NT2/D1 (cell line): ENCODE measurements at regions not wholly inside any gene's neighbourhood (a gene's known extent, or its start where the extent isn't known, plus 50 kb on each side); places are given as distances from the start of the nearest gene placed in this dataset.

Source experiments
- SUZ12 ChIP-seq: IDR thresholded peaks from 2 replicates; pipeline ENCODE4 v1.6.1; 2011; ENCODE audit not compliant: insufficient read length, insufficient read depth; ENCODE audit errors: extremely low read depth
- YY1 ChIP-seq: IDR thresholded peaks from 2 replicates; pipeline ENCODE4 v1.6.1; 2011; ENCODE audit not compliant: insufficient read length, insufficient read depth

DNA sequence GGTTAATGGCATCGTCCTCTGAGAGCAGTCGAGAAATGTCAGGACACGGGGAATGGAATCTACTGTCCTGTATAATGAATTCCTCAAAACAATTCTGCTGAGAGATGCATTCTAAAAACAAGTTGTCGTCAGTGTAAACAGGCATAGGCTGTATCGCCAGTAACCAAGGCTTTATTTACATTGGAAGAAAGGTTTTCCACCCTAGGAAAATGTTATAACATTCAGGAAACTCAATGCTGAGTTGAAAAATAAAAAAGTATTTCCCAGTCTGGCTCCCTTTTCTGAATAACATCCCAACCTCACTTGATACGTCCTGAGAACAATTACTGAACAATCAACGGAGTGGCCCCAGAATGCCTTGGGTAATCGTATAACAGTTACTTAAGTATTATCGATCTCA lies 79.6 kb upstream of the UCN3 start:
- TF ChIP-seq SUZ12 (no peak), YY1 (no peak)
